AML-193 (cell line): ENCODE measurements at regions not wholly inside any gene's neighbourhood (a gene's known extent, or its start where the extent isn't known, plus 50 kb on each side); places are given as distances from the start of the nearest gene placed in this dataset.
A peak's percentile ranks its signal among the peaks of the same experiment; 100 is the strongest.
"Not testable (repeated sequence)": the region's sequence is repeated elsewhere in the genome, so short reads cannot be mapped to it uniquely, and the experiment has no call there.

Experiments
- DNase-seq, 2 experiments: peaks; one replicate each; lab custom pipeline; 2025; lab: John Stamatoyannopoulos, UW

GRCh38 chr3:5357089-5357488 is 169.6 kb downstream of the EDEM1 start:
- no peak for DNase-seq

GRCh38 chr3:5358911-5359310 is 171.4 kb downstream of the EDEM1 start:
- DNase-seq, result no peak

GRCh38 chr3:5360453-5360852 is 172.9 kb downstream of the EDEM1 start:
- no peak for DNase-seq

- no peak for DNase-seq
These were observed 179.2 kb downstream of the EDEM1 start for GRCh38 chr3:5366746-5367145.

- not testable (repeated sequence) for DNase-seq
These were observed 184.0 kb downstream of the EDEM1 start for GRCh38 chr3:5371555-5371954.

GRCh38 chr3:5376761-5377160 is 189.3 kb downstream of the EDEM1 start:
- DNase-seq, result no peak

GRCh38 chr3:5379266-5379665 is 191.8 kb downstream of the EDEM1 start:
- not testable (repeated sequence) for DNase-seq

GRCh38 chr3:5383486-5384263 is 196.2 kb downstream of the EDEM1 start:
- not testable (repeated sequence) for DNase-seq

- DNase-seq, result no peak
These were observed 197.2 kb downstream of the EDEM1 start for GRCh38 chr3:5384557-5385236.

GRCh38 chr3:5388091-5388490 is 200.6 kb downstream of the EDEM1 start:
- DNase-seq, result no peak

- no peak for DNase-seq
These were observed 201.6 kb downstream of the EDEM1 start for GRCh38 chr3:5389057-5389456.

GRCh38 chr3:5390221-5390620 is 202.7 kb downstream of the EDEM1 start:
- DNase-seq, result no peak

- DNase-seq, result no peak
These were observed 203.6 kb downstream of the EDEM1 start for GRCh38 chr3:5390936-5391625.

GRCh38 chr3:5401002-5401401 is 213.5 kb downstream of the EDEM1 start:
- DNase-seq, result no peak

- no peak for DNase-seq
These were observed 217.2 kb downstream of the EDEM1 start for GRCh38 chr3:5404718-5405117.

- no peak for DNase-seq
These were observed 224.3 kb downstream of the EDEM1 start for GRCh38 chr3:5411786-5412185.

GRCh38 chr3:5423076-5423475 is 235.6 kb downstream of the EDEM1 start:
- no peak for DNase-seq

GRCh38 chr3:5423523-5423922 is 236.0 kb downstream of the EDEM1 start:
- DNase-seq, result no peak

GRCh38 chr3:5425371-5425770 is 237.9 kb downstream of the EDEM1 start:
- no peak for DNase-seq

GRCh38 chr3:5426094-5426883 is 238.8 kb downstream of the EDEM1 start:
- peak; percentile 51 to 59 for DNase-seq

- DNase-seq, result no peak
These were observed 239.5 kb downstream of the EDEM1 start for GRCh38 chr3:5427021-5427420.

- DNase-seq, result no peak
These were observed 240.4 kb downstream of the EDEM1 start for GRCh38 chr3:5427938-5428337.
